ENCODE measurements at regions not wholly inside any gene's neighbourhood (a gene's known extent, or its start where the extent isn't known, plus 50 kb on each side); places are given as distances from the start of the nearest gene placed in this dataset.
"Not testable (repeated sequence)": the region's sequence is repeated elsewhere in the genome, so short reads cannot be mapped to it uniquely, and the experiment has no call there.

DNA sequence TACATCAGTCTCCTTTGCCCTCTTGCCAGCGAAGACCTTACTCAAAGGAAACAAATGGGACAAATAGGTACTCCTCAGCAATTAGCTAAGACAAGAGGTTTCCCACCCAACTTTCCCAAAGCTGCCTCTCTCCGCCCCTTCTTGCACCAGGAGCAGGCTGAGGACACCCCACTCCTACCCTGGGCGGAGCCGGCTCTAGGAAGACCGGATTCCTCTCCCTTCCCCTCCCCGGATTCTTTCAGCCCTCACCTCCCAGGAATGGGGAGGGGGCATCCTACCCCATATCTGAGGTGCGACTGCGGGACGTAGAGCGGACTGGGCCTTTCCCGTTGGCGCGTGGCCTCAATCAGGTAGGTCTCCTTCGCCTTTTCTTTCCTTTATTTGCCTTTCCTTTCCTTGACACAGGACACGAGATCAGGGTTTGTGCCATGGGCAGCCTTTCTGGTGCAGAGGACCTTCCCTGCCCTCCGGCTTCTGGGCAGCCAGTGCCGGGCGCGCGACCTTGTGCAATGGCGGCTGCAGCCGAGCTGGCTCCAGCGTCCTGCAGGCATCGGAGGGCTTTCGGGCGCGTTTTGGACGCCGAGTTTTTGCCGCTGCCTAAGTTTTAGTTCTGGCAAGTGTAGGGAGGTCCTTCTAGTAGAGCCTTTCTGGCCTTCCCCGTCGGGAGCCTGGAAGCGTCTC, 279.9 kb downstream of the PLS3 start:
- not testable (repeated sequence) for H3K4me1 ChIP-seq; H3K27me3 ChIP-seq; H3K9me3 ChIP-seq; DNase-seq; H3K36me3 ChIP-seq; H3K4me3 ChIP-seq (ENCODE audit: low read depth, low read length)

GRCh38 chrX:115850986-115851385, 290.0 kb downstream of the PLS3 start:
- H3K9me3 ChIP-seq; H3K4me1 ChIP-seq; H3K36me3 ChIP-seq; H3K4me3 ChIP-seq (ENCODE audit: low read depth, low read length); H3K27me3 ChIP-seq; DNase-seq: not testable (repeated sequence)

GRCh38 chrX:115853260-115853659, 292.3 kb downstream of the PLS3 start:
- H3K27me3 ChIP-seq; H3K36me3 ChIP-seq; H3K4me3 ChIP-seq (ENCODE audit: low read depth, low read length); H3K4me1 ChIP-seq; H3K9me3 ChIP-seq; DNase-seq: not testable (repeated sequence)

GRCh38 chrX:115881170-115881569, 289.4 kb upstream of the AGTR2 start:
- H3K9me3 ChIP-seq, DNase-seq, H3K36me3 ChIP-seq: not testable (repeated sequence)

DNA sequence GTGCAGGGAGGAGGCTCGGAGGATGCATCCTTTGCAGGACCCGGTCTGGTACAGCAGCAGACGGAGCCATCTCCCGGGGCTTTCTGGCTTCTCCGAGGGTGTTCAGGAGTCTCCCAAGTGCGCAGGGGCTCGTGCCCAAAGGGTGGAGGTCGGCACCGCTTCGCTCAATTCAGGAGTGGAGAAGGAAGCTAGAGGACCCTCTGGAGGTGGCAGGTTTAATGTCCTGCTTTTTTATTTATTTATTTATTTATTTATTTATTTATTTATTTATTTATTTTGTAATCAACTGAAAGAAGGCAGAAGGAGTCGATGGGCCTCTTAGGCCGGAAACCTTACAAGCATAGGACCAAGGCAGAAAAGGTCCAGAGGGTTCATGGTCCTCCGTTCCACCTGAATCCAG, 286.4 kb upstream of the AGTR2 start:
- H3K4me1 ChIP-seq; H3K9me3 ChIP-seq; DNase-seq; H3K4me3 ChIP-seq (ENCODE audit: low read depth, low read length); H3K27me3 ChIP-seq; H3K36me3 ChIP-seq: not testable (repeated sequence)

More at GRCh38 chrX:115881170-115881569, 289.4 kb upstream of the AGTR2 start:
- not testable (repeated sequence) for H3K4me1 ChIP-seq; H3K4me3 ChIP-seq (ENCODE audit: low read depth, low read length); H3K27me3 ChIP-seq

GRCh38 chrX:115888041-115888440, 282.5 kb upstream of the AGTR2 start:
- not testable (repeated sequence) for H3K27me3 ChIP-seq; DNase-seq; H3K4me1 ChIP-seq; H3K36me3 ChIP-seq; H3K9me3 ChIP-seq; H3K4me3 ChIP-seq (ENCODE audit: low read depth, low read length)

DNA sequence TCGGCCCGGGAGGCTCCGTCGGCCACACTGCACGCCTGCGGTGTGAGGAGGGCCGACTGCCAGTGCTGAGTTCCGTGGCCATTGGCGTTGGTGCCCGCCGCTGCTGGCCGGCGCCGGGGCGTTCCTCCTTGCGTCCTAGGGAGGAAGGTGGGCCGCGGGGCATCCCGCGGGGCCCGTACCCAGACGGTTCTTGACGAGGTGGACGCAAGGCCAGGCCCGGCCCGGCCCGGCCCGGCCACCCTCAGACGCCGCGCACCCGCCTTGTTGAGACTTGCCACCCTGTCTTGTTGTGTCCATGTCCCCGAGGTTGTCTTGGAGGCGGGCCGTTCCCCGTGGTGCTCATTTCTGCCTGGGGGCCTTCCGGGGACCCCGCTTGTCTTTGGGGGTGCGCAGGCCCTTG, 282.0 kb upstream of the AGTR2 start:
- DNase-seq; H3K36me3 ChIP-seq; H3K9me3 ChIP-seq; H3K27me3 ChIP-seq; H3K4me3 ChIP-seq (ENCODE audit: low read depth, low read length); H3K4me1 ChIP-seq: not testable (repeated sequence)

DNA sequence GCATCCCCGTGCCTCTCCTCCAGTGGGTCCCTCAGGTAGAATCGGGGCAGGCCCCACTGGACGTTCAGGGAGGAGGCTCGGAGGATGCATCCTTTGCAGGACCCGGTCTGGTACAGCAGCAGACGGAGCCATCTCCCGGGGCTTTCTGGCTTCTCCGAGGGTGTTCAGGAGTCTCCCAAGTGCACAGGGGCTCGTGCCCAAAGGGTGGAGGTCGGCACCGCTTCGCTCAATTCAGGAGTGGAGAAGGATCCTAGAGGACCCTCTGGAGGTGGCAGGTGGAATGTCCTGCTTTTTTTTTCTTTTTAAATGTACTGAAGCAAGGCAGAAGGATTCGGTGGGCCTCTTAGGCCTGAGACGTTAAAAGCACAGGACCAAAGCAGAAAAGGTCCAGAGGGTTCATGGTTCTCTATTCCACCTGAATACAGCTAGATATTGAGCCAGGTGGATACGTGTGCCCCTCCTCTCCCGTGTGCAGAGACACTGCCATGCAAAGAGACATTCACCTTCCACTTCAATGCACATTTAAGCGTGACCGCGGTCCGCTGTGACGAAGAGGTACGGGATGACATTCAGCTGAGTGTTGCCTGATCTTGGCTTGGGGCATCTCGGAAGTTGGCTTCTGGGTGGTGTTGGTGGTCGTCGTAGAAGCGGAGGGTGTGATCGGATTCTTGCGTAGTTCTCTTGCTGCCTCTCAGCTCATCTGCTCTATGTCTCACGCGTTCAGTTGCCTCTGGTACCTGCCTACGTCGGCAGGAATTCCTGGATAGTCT, 281.2 kb upstream of the AGTR2 start:
- H3K27me3 ChIP-seq: no peaks in the 10 kb centered on the region
- no peak for DNase-seq
- TF ChIP-seq, protein P1, sequence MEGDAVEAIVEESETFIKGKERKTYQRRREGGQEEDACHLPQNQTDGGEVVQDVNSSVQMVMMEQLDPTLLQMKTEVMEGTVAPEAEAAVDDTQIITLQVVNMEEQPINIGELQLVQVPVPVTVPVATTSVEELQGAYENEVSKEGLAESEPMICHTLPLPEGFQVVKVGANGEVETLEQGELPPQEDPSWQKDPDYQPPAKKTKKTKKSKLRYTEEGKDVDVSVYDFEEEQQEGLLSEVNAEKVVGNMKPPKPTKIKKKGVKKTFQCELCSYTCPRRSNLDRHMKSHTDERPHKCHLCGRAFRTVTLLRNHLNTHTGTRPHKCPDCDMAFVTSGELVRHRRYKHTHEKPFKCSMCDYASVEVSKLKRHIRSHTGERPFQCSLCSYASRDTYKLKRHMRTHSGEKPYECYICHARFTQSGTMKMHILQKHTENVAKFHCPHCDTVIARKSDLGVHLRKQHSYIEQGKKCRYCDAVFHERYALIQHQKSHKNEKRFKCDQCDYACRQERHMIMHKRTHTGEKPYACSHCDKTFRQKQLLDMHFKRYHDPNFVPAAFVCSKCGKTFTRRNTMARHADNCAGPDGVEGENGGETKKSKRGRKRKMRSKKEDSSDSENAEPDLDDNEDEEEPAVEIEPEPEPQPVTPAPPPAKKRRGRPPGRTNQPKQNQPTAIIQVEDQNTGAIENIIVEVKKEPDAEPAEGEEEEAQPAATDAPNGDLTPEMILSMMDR (IDR thresholded peaks at IDR 0.05; ENCODE audit: low read depth, low read length): no peak
- no peaks in the 10 kb centered on the region for H3K36me3 ChIP-seq
- peaks cover 5% of the 10 kb centered on the region; the same call in 1 of the 2 replicates for H3K4me1 ChIP-seq
- H3K4me3 ChIP-seq (ENCODE audit: low read depth, low read length): no peak overlapping the region
- no peaks in the 10 kb centered on the region for H3K9me3 ChIP-seq

DNA sequence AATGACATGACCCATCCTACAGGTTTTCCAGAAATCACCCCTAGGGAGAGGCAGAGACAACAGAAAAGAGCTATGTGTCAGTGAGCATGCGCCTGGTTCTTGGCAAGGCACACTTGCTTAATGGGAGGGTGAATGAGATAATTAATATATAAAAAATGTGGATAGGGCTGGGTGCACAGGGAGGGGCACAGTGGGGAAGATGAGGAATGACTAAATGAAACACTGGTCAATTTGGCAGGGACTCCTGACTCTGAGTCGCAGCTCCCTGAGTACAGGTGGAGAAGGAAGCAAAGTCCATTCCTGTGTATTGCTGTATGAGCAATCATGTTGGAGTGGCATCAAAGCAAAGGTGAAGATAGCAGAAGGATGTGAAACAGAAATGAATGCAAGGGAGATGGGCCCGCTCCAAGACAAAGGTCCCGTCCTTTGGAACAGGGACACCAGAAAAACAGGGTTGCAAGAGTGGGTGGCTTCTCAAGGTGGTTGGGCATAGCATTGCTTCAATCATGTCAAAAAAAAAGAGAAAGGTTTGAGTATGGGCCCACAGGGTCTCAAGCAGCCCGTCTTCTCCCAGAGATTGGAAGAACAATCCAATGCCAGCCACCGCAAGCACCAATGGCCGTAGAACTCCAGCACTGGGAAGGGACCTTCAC, 278.4 kb upstream of the AGTR2 start:
- TF ChIP-seq, protein P1 (IDR thresholded peaks at IDR 0.05; ENCODE audit: low read depth, low read length): no peak
- Histone ChIP-seq H3K27me3 (no peaks in the 10 kb centered on the region), H3K4me3 (ENCODE audit: low read depth, low read length) (no peak overlapping the region), H3K4me1 (peaks cover 7% of the 10 kb centered on the region; the same call in 1 of the 2 replicates), H3K36me3 (no peaks in the 10 kb centered on the region), H3K9me3 (no peaks in the 10 kb centered on the region)
- no peak for DNase-seq
